GM21723 (cell line): ENCODE measurements at regions not wholly inside any gene's neighbourhood (a gene's known extent, or its start where the extent isn't known, plus 50 kb on each side); places are given as distances from the start of the nearest gene placed in this dataset.

Source experiments
- ATAC-seq: cut with Tn5 transposase; IDR thresholded peaks from one replicate; pipeline ENCODE4 v1.9.1; 2021; ENCODE audit warnings: mild to moderate bottlenecking, moderate library complexity; ENCODE audit not compliant: unreplicated experiment

GRCh38 chr1:184302346-184302745 lies 84.5 kb upstream of the C1orf21 start:
- ATAC-seq = no peak

- ATAC-seq = no peak
Measured at GRCh38 chr1:184310157-184310819, 76.5 kb upstream of the C1orf21 start.

GRCh38 chr1:184311580-184311979 lies 75.2 kb upstream of the C1orf21 start:
- no peak for ATAC-seq

- ATAC-seq = no peak
Measured at GRCh38 chr1:184315254-184315653, 71.6 kb upstream of the C1orf21 start.

- ATAC-seq = no peak
Measured at GRCh38 chr1:184319879-184320278, 67.0 kb upstream of the C1orf21 start.

GRCh38 chr1:184322253-184322652 lies 64.6 kb upstream of the C1orf21 start:
- no peak for ATAC-seq

GRCh38 chr1:184324972-184325371 lies 61.9 kb upstream of the C1orf21 start:
- no peak for ATAC-seq

- ATAC-seq = no peak
Measured at GRCh38 chr1:184326278-184326677, 60.6 kb upstream of the C1orf21 start.

GRCh38 chr1:184329245-184329953 lies 57.4 kb upstream of the C1orf21 start:
- ATAC-seq = no peak

- no peak for ATAC-seq
Measured at GRCh38 chr1:184329962-184330868, 56.6 kb upstream of the C1orf21 start.

- ATAC-seq = no peak
Measured at GRCh38 chr1:184330875-184331274, 56.0 kb upstream of the C1orf21 start.
